Fibroblast of upper back skin (primary cell): ENCODE measurements at regions not wholly inside any gene's neighbourhood (a gene's known extent, or its start where the extent isn't known, plus 50 kb on each side); places are given as distances from the start of the nearest gene placed in this dataset.

ENCODE experiments used
- DNase-seq: peaks from one replicate; pipeline ENCODE4 v3.0.0-alpha.2; 2013

DNA sequence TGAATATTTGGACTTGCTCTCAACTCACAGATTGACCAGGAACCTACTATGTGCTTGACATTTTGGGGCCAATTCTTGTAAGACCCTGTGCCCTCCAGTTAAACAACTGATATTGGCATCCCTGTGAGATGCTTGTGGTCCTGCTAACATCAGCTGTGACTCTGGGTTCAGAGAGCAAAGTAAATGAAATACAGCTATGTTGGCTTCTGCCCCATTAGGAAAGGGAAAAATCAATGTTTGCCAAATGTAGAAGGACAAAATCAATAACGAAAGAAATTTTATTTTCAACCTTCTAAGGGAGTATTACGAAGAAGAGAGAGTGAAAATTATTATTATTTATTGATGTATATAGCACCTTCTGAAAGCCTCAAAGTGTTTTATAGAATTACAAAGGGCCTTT lies 266.9 kb upstream of the ARID1B start:
- no peak for DNase-seq

- no peak for DNase-seq
These were observed 267.7 kb upstream of the ARID1B start for GRCh38 chr6:156509496-156509895.

DNA sequence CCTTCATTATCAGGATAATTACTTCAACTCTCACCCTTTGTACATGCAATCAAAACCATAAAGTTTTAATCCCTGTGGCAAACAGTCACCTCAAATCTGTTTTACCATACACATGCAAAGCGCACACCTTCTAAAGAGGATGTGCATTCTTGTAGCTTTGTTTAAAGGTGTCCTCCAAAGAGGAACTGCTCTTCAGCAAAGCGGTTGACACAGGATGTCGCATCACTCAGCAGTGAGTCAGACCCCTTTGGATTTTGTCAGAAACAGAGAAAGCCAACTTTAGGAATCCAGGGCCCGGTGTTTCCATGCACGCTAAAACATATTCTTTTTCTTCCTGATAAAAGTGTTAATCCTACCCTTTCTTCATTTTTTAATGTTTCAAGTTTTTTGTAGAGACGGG lies 268.3 kb upstream of the ARID1B start:
- peak; percentile 3 for DNase-seq

DNA sequence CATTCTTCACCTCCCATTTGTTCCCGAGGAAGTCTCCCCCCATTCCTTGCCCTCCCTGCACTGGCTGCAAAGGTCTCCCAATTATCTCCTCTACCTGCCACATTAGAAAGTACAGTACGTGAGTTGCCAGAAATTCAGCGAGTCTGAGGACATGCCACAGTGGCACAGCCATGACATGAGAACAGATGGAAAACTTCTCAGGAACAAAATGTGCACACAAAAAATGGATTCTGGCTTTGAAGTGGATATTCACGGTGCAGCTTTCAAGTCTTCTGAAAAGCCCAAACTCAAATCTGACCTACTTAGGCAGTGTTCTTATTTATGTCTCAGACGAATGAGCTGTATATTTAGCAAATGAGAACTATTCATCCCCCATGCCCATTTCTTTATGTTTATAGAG lies 269.1 kb upstream of the ARID1B start:
- DNase-seq, result no peak

GRCh38 chr6:156507656-156508055 lies 269.5 kb upstream of the ARID1B start:
- no peak for DNase-seq

- no peak for DNase-seq
These were observed 270.1 kb upstream of the ARID1B start for GRCh38 chr6:156507106-156507505.

DNA sequence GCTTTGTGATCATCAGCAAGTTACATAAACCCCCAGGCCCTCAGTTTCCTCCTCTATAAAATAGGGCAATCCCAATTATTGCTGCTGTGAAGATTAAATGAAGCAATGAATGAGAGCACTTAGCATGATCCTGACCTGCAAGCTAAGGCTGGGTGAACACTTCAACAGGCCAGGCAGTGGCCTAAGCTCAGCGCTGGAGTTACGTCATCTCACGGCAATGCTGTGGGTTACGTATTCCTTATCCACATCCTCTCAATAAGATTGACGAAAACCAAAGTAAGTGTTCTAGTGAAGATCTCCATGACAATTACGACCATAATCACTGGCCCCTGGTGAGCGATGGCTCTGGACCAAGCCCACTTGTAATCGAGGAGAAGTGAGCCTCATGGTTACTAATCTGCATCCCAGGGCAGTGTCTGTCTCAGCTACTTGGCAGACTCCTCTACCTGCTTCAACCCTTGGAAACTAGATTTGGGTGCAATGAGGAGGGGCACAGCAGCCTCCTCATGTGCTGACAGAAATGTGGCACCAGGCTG lies 274.1 kb upstream of the ARID1B start:
- no peak for DNase-seq

GRCh38 chr6:156497618-156498017 lies 279.6 kb upstream of the ARID1B start:
- no peak for DNase-seq

DNA sequence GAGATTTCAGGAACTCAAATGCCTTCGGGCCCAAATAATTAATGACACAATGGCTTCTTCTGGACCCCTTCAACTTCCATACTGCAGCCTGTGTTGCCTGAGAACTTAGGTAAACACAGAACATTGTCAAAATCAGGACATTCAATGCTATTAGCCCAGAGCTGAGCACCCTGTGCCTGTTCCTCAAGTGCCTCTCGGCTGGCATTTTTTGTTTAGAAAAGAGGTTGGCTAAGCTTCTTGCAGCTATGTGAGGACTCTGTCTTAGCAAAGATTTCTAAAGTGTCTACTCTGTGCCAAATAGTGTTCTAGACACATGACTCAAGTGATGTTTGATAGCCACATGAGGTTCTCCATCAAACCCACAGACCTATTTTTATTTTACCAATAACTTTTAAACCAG lies 289.3 kb upstream of the ARID1B start:
- no peak for DNase-seq

- no peak for DNase-seq
These were observed 292.0 kb upstream of the ARID1B start for GRCh38 chr6:156485150-156485549.

GRCh38 chr6:156474507-156475120 lies 302.6 kb upstream of the ARID1B start:
- no peak for DNase-seq

DNA sequence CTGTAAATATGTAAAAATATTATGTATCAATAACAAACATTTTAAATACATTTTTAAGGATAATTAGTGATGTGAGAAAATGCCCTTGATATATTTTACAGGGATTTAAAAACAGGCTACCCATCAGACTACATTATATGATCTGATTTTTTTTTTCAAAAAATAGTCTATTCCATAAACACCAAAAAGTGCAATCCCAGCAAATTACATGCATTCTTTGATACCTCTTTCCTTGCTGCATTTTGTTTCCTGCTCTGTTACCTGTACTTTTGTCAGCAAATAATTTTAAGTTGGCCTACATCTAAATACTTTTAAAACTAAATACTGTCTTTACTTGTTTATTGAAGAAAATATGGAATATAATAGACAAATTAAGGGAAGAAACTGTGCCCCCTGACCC lies 306.2 kb upstream of the ARID1B start:
- no peak for DNase-seq

DNA sequence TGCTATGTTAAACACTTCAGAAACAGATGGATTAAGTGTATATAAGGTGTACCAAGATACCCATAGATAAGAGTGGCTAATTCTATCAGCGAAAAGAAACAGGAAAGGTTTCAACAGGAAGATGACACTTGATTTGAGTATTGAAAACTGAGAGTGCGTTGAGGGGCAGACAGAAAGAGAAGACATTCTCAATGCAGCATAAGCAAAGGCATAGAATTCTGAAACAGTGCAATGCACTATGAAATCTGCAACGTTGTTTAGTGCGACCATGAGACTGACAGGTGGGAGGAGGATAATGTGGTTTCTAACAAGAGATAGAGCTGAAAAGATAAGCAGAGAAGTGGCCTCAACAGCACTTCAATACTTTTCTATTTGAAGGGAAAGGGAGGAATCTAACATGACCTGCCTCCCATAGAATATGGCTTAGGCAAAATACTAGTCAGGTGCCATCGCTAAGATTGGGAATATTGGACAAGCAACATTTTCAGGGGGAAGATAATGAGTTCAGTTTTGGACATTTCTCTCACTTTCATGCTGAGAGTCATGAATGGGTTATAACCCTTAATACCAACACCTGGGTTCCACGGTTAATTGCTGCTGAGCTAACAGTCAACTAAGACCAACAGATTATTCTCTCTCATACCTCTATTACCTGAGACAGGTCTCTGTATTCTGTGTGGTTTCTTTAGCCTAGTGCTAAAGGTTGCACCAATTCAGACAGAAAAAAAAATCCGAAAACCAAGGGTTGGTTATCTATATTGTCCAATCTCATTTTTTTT lies 312.9 kb upstream of the ARID1B start:
- no peak for DNase-seq

GRCh38 chr6:156461647-156462046 lies 315.5 kb upstream of the ARID1B start:
- DNase-seq, result no peak

- DNase-seq, result no peak
These were observed 319.6 kb upstream of the ARID1B start for GRCh38 chr6:156457601-156458000.

- no peak for DNase-seq
These were observed 321.3 kb upstream of the ARID1B start for GRCh38 chr6:156455847-156456246.

GRCh38 chr6:156454867-156455266 lies 322.3 kb upstream of the ARID1B start:
- no peak for DNase-seq

DNA sequence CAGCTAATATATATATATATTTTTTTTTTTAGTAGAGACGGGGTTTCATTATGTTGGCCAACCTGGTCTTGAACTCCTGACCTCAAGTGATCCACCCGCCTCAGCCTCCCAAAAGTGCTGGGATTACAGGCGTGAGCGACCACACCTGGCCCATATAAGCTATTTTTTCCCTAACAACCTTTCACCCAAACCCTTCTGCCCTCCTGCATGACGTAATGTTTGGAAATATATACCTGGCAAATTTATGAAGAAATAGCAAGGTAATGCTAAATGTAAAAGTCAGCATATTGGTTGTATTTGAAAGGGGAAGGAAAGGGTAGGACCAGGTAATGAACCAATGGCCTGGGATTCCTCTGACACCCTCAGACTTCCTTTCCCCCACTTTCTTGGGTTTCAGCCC lies 325.5 kb upstream of the ARID1B start:
- DNase-seq, result no peak

DNA sequence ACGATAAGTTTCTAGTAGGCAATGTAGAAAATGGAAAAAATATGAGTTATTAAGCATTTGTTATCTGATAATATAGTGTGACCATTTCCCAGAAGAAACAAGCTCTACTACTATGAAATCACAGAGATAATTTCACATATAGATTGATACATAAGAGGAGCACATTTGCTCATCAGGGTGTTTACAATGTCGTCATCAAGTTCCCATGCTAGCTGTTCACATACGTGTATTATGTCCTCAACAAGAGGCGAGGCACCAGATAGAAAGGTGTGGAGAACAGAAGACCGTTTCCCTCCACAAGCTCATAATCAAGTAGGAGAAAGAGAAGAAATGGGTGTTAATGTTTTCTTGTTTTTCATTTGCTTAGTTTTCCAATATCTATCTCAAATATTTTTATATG lies 326.1 kb upstream of the ARID1B start:
- no peak for DNase-seq

DNA sequence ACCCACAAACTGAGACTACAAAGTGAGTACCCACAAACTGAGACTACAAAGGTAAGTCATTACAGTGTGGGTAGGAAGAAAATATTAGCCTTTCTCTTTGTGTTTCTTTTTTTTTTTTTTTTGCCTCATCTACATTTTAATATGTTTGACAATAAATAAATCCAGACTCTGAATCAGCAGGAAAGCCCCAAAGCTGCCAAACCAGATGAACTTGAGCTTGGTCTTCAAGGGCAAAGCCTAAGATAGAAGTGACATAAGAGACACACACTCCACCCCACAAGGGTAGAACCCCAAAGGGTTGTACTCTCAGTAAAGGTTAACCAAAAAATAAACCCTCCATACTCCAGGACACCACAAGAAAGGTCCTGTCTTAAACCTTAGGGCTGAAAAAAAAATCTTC lies 326.8 kb upstream of the ARID1B start:
- DNase-seq, result no peak

GRCh38 chr6:156449569-156449968 lies 327.6 kb upstream of the ARID1B start:
- DNase-seq, result no peak

- DNase-seq, result no peak
These were observed 328.1 kb upstream of the ARID1B start for GRCh38 chr6:156449128-156449527.

- no peak for DNase-seq
These were observed 328.6 kb upstream of the ARID1B start for GRCh38 chr6:156448579-156448978.

GRCh38 chr6:156440688-156441087 lies 336.5 kb upstream of the ARID1B start:
- no peak for DNase-seq
